ENCODE measurements at regions not wholly inside any gene's neighbourhood (a gene's known extent, or its start where the extent isn't known, plus 50 kb on each side); places are given as distances from the start of the nearest gene placed in this dataset.

- H3K4me1 ChIP-seq, result peaks cover 79 to 100% (median 89%) of the 10 kb centered on the region in 4 donors
- peak overlapping the region; percentile 40 to 62 (median 52) for H3K4me3 ChIP-seq
- peaks cover 0 to 9% (median 5%) of the 10 kb centered on the region in 4 donors for H3K36me3 ChIP-seq
- DNase-seq, result peak; percentile 81 to 95
- peak overlapping the region; percentile 89 to 96 (median 93) for H3K27ac ChIP-seq
- intact Hi-C loops (cut with DNase I; ENCODE audit: low total_unique reads), result no loop called here
- H3K9me3 ChIP-seq, result no peaks in the 10 kb centered on the region
- 0 to 1% (median 1%) methylated on average over 25 to 44 of the region's 44 CpGs for WGBS, 5 donors
- TF ChIP-seq POLR2AphosphoS5 (IDR thresholded peaks at IDR 0.05), result peak; percentile 12 to 61 (median 60)
- no peak for TF ChIP-seq EP300 (IDR thresholded peaks at IDR 0.05)
- TF ChIP-seq CTCF (IDR thresholded peaks at IDR 0.05), result no peak
- TF ChIP-seq POLR2A (IDR thresholded peaks at IDR 0.05), result peak in 1 of 4 donors; percentile 31
- H3K27me3 ChIP-seq, result no peaks in the 10 kb centered on the region
Observed at GRCh38 chr17:77451245-77451893, 310.6 kb downstream of the SEC14L1 start.

GRCh38 chr17:77451894-77452852, 311.4 kb downstream of the SEC14L1 start:
- TF ChIP-seq POLR2AphosphoS5 (IDR thresholded peaks at IDR 0.05) (peak; percentile 4 to 81 (median 73)), EP300 (IDR thresholded peaks at IDR 0.05) (no peak), POLR2A (IDR thresholded peaks at IDR 0.05) (no peak)
- H3K4me1 ChIP-seq, result peaks cover 75 to 100% (median 87%) of the 10 kb centered on the region in 4 donors
- H3K9me3 ChIP-seq, result no peaks in the 10 kb centered on the region
- intact Hi-C loops (cut with DNase I; ENCODE audit: low total_unique reads), result no loop called here
- WGBS, 5 donors, result 2 to 6% (median 4%) methylated on average over 23 to 30 of the region's 30 CpGs
- DNase-seq, result peak; percentile 69 to 90
- H3K4me3 ChIP-seq, result peak overlapping the region; percentile 40 to 62 (median 52)
- peak overlapping the region; percentile 89 to 96 (median 93) for H3K27ac ChIP-seq
- no peaks in the 10 kb centered on the region for H3K27me3 ChIP-seq
- H3K36me3 ChIP-seq, result peaks cover 0 to 12% (median 5%) of the 10 kb centered on the region in 4 donors

GRCh38 chr17:77453613-77454241, 313.0 kb downstream of the SEC14L1 start:
- H3K9me3 ChIP-seq, result no peaks in the 10 kb centered on the region
- peak; percentile 76 to 85 for DNase-seq
- H3K36me3 ChIP-seq, result peaks cover 0 to 12% (median 3%) of the 10 kb centered on the region in 4 donors
- intact Hi-C loops (cut with DNase I; ENCODE audit: low total_unique reads), result no loop called here
- peaks cover 81 to 100% (median 92%) of the 10 kb centered on the region in 4 donors for H3K4me1 ChIP-seq
- TF ChIP-seq CTCF (IDR thresholded peaks at IDR 0.05), result no peak
- no peak for TF ChIP-seq EP300 (IDR thresholded peaks at IDR 0.05)
- peak in 1 of 3 donors; percentile 75 for TF ChIP-seq POLR2AphosphoS5 (IDR thresholded peaks at IDR 0.05)
- TF ChIP-seq POLR2A (IDR thresholded peaks at IDR 0.05), result no peak
- no peaks in the 10 kb centered on the region for H3K27me3 ChIP-seq
- H3K27ac ChIP-seq, result peak overlapping the region; percentile 89 to 96 (median 93)
- WGBS, 5 donors, result 17 to 32% (median 22%) methylated on average over 12 to 15 of the region's 15 CpGs
- peak overlapping the region; percentile 30 to 62 (median 38) for H3K4me3 ChIP-seq

- Histone ChIP-seq H3K27ac (peak overlapping the region; percentile 89 to 96 (median 93)), H3K36me3 (peaks cover 0 to 12% (median 3%) of the 10 kb centered on the region in 4 donors), H3K9me3 (no peaks in the 10 kb centered on the region), H3K4me1 (peaks cover 80 to 100% (median 93%) of the 10 kb centered on the region in 4 donors), H3K27me3 (no peaks in the 10 kb centered on the region), H3K4me3 (peak overlapping the region; percentile 30 to 62 (median 38))
- TF ChIP-seq CTCF (IDR thresholded peaks at IDR 0.05) (no peak), POLR2A (IDR thresholded peaks at IDR 0.05) (no peak), POLR2AphosphoS5 (IDR thresholded peaks at IDR 0.05) (peak in 1 of 3 donors; percentile 17), EP300 (IDR thresholded peaks at IDR 0.05) (no peak)
- peak in 1 of 2 donors; percentile 79 for DNase-seq
- WGBS, 5 donors, result 17 to 36% (median 25%) methylated on average over 15 to 31 of the region's 31 CpGs
- intact Hi-C loops (cut with DNase I; ENCODE audit: low total_unique reads), result no loop called here
Observed at GRCh38 chr17:77454242-77455095, 313.7 kb downstream of the SEC14L1 start.

Measured in stomach (tissue), 8 donors.